Endothelial cell of umbilical vein (primary cell): ENCODE measurements at regions not wholly inside any gene's neighbourhood (a gene's known extent, or its start where the extent isn't known, plus 50 kb on each side); places are given as distances from the start of the nearest gene placed in this dataset.

Source experiments
- BruUV-seq: library from RNA; stranded (reverse); fragments of 400-500 nt; replicated peaks from 2 replicates; lab custom pipeline; 2021; lab: Mats Ljungman, UMichigan
- CTCF ChIA-PET: fragments of 300-600, 350-600 bp; sonication (Branson Sonifier 250); formaldehyde crosslinking; loops from one replicate; lab custom pipeline; 2021; ENCODE audit warnings: antibody characterized with exemption, inconsistent platforms; lab: Charles Lee
- POLR2A ChIA-PET: fragments of 300-600, 350-600 bp; sonication (Branson Sonifier 250); formaldehyde crosslinking; loops from one replicate; lab custom pipeline; 2021; ENCODE audit warnings: antibody characterized with exemption, inconsistent platforms; lab: Charles Lee
- DNase-seq: peaks from one replicate; pipeline ENCODE4 v3.0.0-alpha.2; 2011; ENCODE audit warnings: low read depth, low spot score
- FAIRE-seq: peaks from 2 replicates; lab custom pipeline; 2011; peaks lifted over from hg19 to GRCh38; lab: Jason Lieb, UNC
- H2AFZ ChIP-seq: 2 replicates; pipeline ENCODE4 v1.6.0; 2012; ENCODE audit warnings: low read depth, low read length, control low read depth, inconsistent platforms
- H3K27ac ChIP-seq: 2 replicates; pipeline ENCODE4 v1.5.1; 2011; ENCODE audit warnings: low read depth, mild to moderate bottlenecking, control low read depth, low read length, moderate library complexity; ENCODE audit not compliant: insufficient read depth
- H3K27me3 ChIP-seq, 2 experiments: 2 replicates each; pipeline versions ENCODE4 v1.6.0 to v1.6.1; 2011; ENCODE audit warnings: low read length in 2 of 2, mixed read lengths in 1 of 2; ENCODE audit not compliant: control insufficient read depth in 2 of 2, insufficient read depth in 2 of 2
- H3K36me3 ChIP-seq, 2 experiments: 2 replicates in 1 of 2; 3 replicates in 1 of 2; pipeline ENCODE4 v1.5.1; 2011; ENCODE audit warnings: low read length in 2 of 2, mild to moderate bottlenecking in 1 of 2, moderate library complexity in 1 of 2; ENCODE audit not compliant: control insufficient read depth in 2 of 2, insufficient read depth in 2 of 2; ENCODE audit errors: extremely low read depth in 1 of 2
- H3K4me1 ChIP-seq: 3 replicates; pipeline ENCODE4 v1.5.1; 2011; ENCODE audit warnings: mild to moderate bottlenecking, low read length; ENCODE audit not compliant: control insufficient read depth, insufficient read depth; ENCODE audit errors: extremely low read depth
- H3K4me2 ChIP-seq: 2 replicates; pipeline ENCODE4 v1.6.1; 2011; ENCODE audit warnings: low read length, control low read depth, mixed read lengths; ENCODE audit not compliant: insufficient read depth
- H3K4me3 ChIP-seq, 3 experiments: fragments of 200-600 bp in 1 of 3; sonication (generic), shearing (Covaris generic) in 1 of 3; replicated peaks in 1 of 3; 2 replicates each; pipeline ENCODE4 v1.5.1; 2011 to 2016; ENCODE audit warnings: control low read depth in 3 of 3, low read length in 3 of 3, mild to moderate bottlenecking in 2 of 3, inconsistent platforms in 1 of 3, low read depth in 1 of 3, moderate library complexity in 1 of 3; ENCODE audit not compliant: insufficient read depth in 1 of 3
- H3K79me2 ChIP-seq: 2 replicates; pipeline ENCODE4 v1.6.0; 2012; ENCODE audit warnings: low read length, inconsistent platforms; ENCODE audit not compliant: control insufficient read depth, insufficient read depth
- H3K9ac ChIP-seq: replicated peaks from 2 replicates; pipeline ENCODE3; 2011; ENCODE audit warnings: low read length, control low read depth; ENCODE audit not compliant: insufficient read depth; ENCODE audit errors: extremely low read depth
- H3K9me1 ChIP-seq: replicated peaks from 3 replicates; pipeline ENCODE4 v1.6.0; 2011; ENCODE audit warnings: mild to moderate bottlenecking, low read length; ENCODE audit not compliant: control insufficient read depth, insufficient read depth; ENCODE audit errors: extremely low read depth
- H3K9me3 ChIP-seq: replicated peaks from 2 replicates; pipeline ENCODE4 v1.5.1; 2012; ENCODE audit warnings: low read length, inconsistent platforms; ENCODE audit not compliant: control insufficient read depth, insufficient read depth
- H4K20me1 ChIP-seq: replicated peaks from 2 replicates; pipeline ENCODE3; 2011; ENCODE audit warnings: mild to moderate bottlenecking, low read length; ENCODE audit not compliant: control insufficient read depth, insufficient read depth; ENCODE audit errors: extremely low read depth
- CTCF ChIP-seq, 2 donors: IDR thresholded peaks; 1 replicate in 1 of 2; 2 replicates in 1 of 2; pipeline ENCODE4 v1.5.1; 2011; ENCODE audit warnings: low read length in 2 of 2, mild to moderate bottlenecking in 2 of 2, moderate library complexity in 2 of 2, control low read depth in 1 of 2, inconsistent platforms in 1 of 2, low read depth in 1 of 2; ENCODE audit not compliant: insufficient read depth in 1 of 2; ENCODE audit errors: extremely low read depth in 1 of 2
- EZH2 ChIP-seq: IDR thresholded peaks from 2 replicates; pipeline ENCODE4 v1.6.1; 2012; ENCODE audit warnings: borderline replicate concordance, low read depth, mild to moderate bottlenecking, moderate library complexity, low read length, inconsistent platforms; ENCODE audit not compliant: severe bottlenecking
- dilution Hi-C: fragments of 300-500 bp; cut with MboI; formaldehyde crosslinking; loops from one replicate; pipeline ENCODE4 v1.15.0; 2019; ENCODE audit warnings: low sequenced_read_pairs; ENCODE audit not compliant: extremely low pct_ligation_motif_present
- intact Hi-C: fragments of 100-400 bp; cut with micrococcal nuclease; formaldehyde crosslinking; loops from one replicate; pipeline ENCODE4 v1.10.0; 2022

- dilution Hi-C loops, result no loop called here
- peak; percentile 58 for DNase-seq
Observed at GRCh38 chr3:39724233-39724846, 85.1 kb upstream of the MYRIP start.

More at GRCh38 chr3:39724233-39724846, 85.1 kb upstream of the MYRIP start:
- no TSS peak for BruUV-seq
- TF ChIP-seq EZH2 (no peak), CTCF (IDR thresholded peaks at IDR 0.05; ENCODE audit: extremely low read depth in 1 of 2, insufficient read depth in 1 of 2, low read depth in 1 of 2, low read length in 2 of 2) (peak; percentile 40 to 41)
- no peaks in the 10 kb centered on the region for H3K9me3 ChIP-seq
- H3K36me3 ChIP-seq, result no peaks in the 10 kb centered on the region
- no peak overlapping the region for H2AFZ ChIP-seq
- no peaks in the 10 kb centered on the region for H4K20me1 ChIP-seq
- H3K4me3 ChIP-seq, result no peak overlapping the region
- no peak overlapping the region for H3K9ac ChIP-seq
- H3K4me1 ChIP-seq, result no peaks in the 10 kb centered on the region
- no peak overlapping the region for H3K4me2 ChIP-seq
- H3K27me3 ChIP-seq, result no peaks in the 10 kb centered on the region
- H3K9me1 ChIP-seq, result no peaks in the 10 kb centered on the region
- intact Hi-C loops, result loop anchor here (1.0 kb wide), 4 partner anchors 86 to 455 kb away; no protein-coding TSS in a partner anchor
- ChIA-PET POLR2A (no interaction called here), CTCF (interaction anchor here (0.5 to 4.9 kb wide), 54 partner anchors 10 to 594 kb away, joined by 3 to 119 read pairs (median 4); partner anchors contain the start of genes EIF1B and MYRIP)
- no peak overlapping the region for H3K27ac ChIP-seq
- no peaks in the 10 kb centered on the region for H3K79me2 ChIP-seq
- peak; percentile 86 for FAIRE-seq
